GM19324 (cell line): ENCODE measurements at regions not wholly inside any gene's neighbourhood (a gene's known extent, or its start where the extent isn't known, plus 50 kb on each side); places are given as distances from the start of the nearest gene placed in this dataset.
"Not testable (repeated sequence)": the region's sequence is repeated elsewhere in the genome, so short reads cannot be mapped to it uniquely, and the experiment has no call there.

Source experiments
- ATAC-seq: cut with Tn5 transposase; IDR thresholded peaks from one replicate; pipeline ENCODE4 v1.9.1; 2021; ENCODE audit warnings: mild to moderate bottlenecking, moderate library complexity; ENCODE audit not compliant: unreplicated experiment, low FRiP score

DNA sequence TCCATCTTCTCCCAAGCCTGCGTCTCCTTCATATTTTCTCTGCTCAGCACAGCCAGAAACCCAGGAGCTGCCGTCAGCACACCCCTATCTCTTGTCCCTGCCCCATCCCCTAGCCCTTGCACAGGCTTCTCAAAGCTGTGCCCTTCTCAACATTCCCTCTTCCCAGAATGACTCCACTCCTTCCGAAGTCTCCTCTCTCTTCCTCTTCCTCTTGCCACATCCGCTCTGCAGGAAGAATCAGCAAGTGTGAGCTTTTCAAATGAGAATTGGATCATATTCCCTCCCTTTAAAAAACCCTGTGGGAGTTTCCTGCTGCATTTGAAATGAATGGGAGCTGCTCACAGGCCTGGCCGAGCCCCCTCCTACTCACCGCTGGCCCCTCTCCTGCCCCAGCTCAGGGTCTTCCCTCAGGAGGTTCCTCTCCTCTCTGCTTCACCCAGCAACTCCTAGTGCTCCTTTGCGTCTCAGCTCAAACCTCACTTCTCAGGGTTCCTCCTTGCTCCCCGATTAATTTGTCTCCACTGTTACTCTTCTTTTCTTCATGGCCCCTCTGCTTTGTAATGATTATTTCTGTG lies 528.5 kb upstream of the CCDC196 start:
- no peak for ATAC-seq

- ATAC-seq = no peak
Observed at GRCh38 chr14:65958664-65959562, 527.3 kb upstream of the CCDC196 start.

DNA sequence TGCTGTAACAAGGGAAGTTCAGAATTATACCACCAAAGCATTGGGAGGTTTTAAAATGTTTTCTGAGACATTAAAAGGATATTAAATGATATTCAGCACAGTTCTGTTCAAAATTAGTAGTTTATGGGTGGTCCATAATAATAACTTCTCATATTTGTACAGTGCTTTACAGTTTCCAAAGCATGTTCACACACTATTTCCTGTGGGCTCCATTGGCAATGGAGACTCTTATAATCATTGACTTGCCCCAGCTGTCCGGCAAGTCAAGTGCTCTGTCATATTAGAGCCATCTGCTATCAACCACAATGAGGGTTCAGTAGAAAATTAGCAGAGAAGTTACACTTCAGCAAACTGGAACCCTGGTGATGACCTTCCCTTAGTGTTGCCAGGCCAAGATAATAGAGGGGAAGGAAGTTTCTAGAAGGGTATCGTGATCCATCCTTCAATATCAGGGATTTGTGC lies 526.6 kb upstream of the CCDC196 start:
- ATAC-seq = no peak

GRCh38 chr14:65961004-65961403 lies 525.2 kb upstream of the CCDC196 start:
- ATAC-seq = no peak

GRCh38 chr14:65962952-65963351 lies 523.2 kb upstream of the CCDC196 start:
- no peak for ATAC-seq

DNA sequence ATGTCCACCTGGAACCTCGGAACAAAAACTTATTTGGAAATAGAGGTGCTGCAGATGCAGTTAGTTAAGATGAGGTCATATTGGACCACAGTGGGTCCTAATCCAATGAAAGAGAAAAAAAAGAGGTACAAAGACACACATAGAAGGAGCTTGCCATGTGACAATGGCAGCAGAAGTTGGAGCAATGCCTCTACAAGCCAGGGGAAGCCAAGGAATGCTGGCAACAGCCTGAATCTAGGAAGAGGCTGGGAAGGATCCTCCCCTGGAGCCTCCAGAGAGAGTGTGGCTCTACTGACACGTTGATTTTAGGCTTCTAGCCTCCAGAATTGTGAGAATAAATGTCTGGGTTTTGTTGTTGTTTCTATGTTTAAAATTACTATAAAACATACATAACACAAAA lies 521.8 kb upstream of the CCDC196 start:
- no peak for ATAC-seq

GRCh38 chr14:65966188-65966587 lies 520.0 kb upstream of the CCDC196 start:
- no peak for ATAC-seq

- no peak for ATAC-seq
Observed at GRCh38 chr14:65972346-65972870, 513.8 kb upstream of the CCDC196 start.

DNA sequence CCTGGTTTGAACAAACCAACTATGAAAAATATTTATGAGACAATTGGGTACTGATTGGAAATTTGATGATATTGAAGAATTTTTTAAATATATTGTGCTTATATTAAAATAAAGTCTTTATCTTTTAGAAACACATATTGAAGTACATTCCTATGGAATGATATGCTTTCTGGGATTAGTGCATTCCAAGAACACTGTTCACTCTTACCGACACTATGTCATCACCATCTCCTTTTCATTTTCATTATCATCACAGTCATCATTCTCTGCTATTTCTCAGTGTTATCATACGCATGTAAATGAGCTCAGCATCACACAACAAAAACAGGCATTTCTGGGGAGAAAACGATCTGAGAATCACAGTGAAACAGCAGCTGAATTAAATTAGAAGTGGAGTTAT lies 513.3 kb upstream of the CCDC196 start:
- ATAC-seq = no peak

GRCh38 chr14:65975865-65976264 lies 510.3 kb upstream of the CCDC196 start:
- ATAC-seq = no peak

DNA sequence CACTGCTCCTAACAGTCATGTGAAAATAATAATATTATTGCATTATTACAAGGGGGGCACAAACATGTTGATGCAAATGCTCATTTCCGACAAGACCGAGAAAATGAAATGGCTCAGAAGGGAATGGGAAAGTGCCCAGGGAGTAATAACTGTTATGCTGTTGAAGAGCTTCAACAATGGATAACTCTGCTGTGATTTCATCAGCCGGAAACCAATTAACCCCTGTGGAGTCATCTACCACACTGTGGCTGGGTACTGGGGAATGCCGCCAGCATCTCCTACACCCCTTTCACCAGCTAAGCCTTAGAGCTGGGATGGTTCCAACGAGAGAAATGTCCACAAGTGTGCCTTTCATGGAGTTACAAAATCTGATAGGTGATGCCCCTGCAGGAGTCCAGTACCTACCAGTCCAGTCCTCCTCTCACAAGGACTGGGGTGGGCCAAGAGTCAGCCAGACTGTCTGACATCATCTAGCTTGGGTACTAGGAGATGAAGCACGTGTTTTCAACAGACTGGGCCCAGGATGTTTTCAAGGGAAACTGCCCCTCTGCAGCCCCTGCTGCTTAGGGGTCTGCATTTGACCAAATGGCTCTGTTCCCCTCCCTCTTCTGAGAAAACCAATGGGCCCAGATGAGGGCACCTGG lies 509.3 kb upstream of the CCDC196 start:
- ATAC-seq = no peak

DNA sequence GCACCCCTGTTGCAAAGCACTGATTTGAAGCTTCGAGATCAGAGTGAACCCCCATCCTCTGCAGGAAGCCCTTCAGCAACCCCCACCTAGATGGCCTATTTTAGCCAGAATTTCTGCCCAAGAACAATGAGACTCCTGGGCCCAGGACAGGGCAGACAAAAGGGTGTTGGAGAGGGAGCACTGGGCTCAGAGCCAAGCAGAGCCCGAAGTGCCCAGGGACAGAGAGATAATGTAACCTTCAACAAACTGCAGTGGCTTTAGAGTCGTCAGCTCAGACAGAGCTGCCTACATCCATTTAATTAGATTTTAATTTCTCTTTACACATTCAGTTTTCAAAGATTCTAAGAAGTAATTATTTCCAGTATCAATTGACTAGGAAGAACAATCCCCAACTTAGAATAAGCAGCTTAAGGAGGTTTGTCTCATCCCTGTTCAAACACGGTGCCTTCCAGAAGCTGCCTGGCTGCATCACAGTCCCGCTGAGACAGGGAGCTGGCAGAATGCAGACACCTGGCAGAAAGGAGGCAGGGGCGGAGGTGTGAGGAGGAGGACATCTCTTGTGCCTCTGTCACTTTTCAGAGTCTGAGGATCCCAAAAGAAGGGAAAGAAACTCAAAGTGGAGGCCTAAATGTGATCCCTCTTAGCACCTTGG lies 504.9 kb upstream of the CCDC196 start:
- no peak for ATAC-seq

GRCh38 chr14:65986041-65986440 lies 500.1 kb upstream of the CCDC196 start:
- no peak for ATAC-seq

DNA sequence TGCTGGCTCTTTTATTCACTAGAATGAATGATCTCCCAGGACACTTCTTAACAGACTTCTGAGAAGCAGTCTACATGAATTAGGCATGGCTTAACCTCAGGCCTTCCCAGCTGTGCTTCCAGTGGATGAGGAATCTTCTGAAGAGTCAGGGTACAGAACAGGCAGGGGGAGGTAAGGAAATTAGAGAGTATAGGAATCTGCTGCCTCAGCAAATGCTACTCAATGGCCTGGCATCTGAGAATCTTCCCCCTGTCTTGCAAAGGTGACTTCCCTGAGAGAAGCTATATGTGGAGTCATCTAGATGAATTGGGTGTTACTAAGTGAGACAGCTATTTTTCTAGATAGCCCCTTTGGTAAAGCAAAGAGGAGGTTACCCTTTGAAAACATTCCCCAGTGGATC lies 496.2 kb upstream of the CCDC196 start:
- no peak for ATAC-seq

GRCh38 chr14:65991104-65991503 lies 495.1 kb upstream of the CCDC196 start:
- no peak for ATAC-seq

GRCh38 chr14:65991935-65992334 lies 494.2 kb upstream of the CCDC196 start:
- ATAC-seq = not testable (repeated sequence)

DNA sequence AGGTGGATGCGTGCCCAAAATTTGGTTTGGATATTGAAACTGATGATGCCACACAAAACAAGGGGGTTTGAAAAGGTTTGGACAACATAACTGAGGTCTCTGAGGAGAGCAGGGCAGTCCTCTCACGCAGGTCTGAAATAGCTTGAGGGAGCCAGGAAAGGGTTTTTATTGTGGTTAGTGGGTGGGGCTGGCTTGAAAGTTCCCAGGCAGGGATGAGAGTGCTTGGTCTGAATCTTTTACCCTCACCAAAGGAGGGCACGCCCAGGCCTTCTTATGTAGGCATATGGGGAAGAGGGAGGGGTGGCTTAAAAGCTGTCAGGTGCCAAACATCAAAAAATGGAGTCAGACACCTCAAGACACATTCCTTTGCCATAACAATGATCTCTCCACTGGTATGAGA lies 493.1 kb upstream of the CCDC196 start:
- no peak for ATAC-seq

DNA sequence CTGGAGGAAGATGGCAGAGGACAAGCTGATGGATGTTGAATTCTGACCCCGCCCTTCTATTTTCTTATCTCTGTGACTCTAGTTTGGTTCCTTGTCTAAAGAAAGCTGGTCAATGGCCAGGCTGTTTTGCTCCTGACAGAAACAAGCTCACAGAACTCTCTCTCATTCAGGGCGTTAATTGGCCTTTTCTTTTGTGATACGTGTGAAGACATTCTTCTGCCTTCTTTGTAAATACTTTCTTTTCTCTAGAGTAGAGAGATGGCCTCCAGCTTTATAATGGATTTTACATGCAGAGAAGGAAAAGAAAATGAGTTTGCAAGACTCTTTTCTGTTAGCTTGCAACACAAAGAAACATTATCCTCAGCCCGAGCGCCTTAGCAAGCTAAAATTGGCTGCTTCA lies 492.2 kb upstream of the CCDC196 start:
- ATAC-seq = no peak

GRCh38 chr14:65997347-65997746 lies 488.8 kb upstream of the CCDC196 start:
- ATAC-seq = no peak

DNA sequence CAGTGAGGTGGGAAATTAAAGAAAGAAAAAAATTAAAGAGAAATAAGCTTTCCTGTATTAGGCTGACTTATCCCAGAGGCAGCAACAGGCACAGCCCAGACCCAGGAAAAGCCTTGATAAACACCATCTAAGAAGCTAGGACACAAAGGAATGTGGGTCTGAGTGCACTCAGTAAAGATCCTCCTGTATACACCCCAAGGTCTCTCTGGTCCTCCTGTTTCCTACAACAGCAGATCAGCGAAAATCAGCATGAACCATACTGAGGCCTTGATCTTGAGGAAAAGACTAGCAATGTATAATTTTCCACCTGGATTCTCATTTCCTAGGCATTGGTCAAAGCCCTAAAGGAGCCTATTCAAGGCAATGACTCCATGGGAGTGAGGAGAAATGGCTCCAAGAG lies 486.3 kb upstream of the CCDC196 start:
- ATAC-seq = no peak

DNA sequence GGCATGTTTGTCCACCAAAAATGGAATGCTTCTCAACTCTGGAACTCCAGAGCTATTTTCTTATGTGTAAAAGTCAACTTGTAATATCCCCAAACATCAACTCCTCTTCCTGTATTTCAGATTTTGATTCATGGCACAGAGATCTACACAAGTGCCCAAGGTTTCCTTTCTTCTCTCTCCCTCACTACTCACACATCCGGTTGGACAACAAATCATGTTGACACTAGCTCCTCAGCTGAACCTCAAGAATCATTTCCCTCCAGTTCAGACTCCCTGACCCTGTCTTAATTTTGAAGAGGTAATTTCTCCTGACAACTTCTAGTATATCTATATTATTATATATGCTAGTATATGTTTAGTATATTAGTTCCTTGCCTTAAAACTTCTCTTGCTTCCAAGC lies 485.4 kb upstream of the CCDC196 start:
- no peak for ATAC-seq
